ENCODE measurements at regions not wholly inside any gene's neighbourhood (a gene's known extent, or its start where the extent isn't known, plus 50 kb on each side); places are given as distances from the start of the nearest gene placed in this dataset.

- no peak overlapping the region for H3K4me3 ChIP-seq (ENCODE audit: low read depth, low read length)
- H3K36me3 ChIP-seq (ENCODE audit: control insufficient read depth, insufficient read depth, low read length) = no peaks in the 10 kb centered on the region
- H3K9ac ChIP-seq (ENCODE audit: low read depth, low read length) = no peak overlapping the region
- H3K9me3 ChIP-seq (ENCODE audit: control insufficient read depth, insufficient read depth, low read length) = no peaks in the 10 kb centered on the region
- no peaks in the 10 kb centered on the region for H3K27me3 ChIP-seq (ENCODE audit: control insufficient read depth, insufficient read depth, low read length)
- H3K4me1 ChIP-seq (ENCODE audit: control insufficient read depth, insufficient read depth, low read length) = no peaks in the 10 kb centered on the region
Measured at GRCh38 chr14:38900887-38901286, 202.1 kb downstream of the SEC23A start.

DNA sequence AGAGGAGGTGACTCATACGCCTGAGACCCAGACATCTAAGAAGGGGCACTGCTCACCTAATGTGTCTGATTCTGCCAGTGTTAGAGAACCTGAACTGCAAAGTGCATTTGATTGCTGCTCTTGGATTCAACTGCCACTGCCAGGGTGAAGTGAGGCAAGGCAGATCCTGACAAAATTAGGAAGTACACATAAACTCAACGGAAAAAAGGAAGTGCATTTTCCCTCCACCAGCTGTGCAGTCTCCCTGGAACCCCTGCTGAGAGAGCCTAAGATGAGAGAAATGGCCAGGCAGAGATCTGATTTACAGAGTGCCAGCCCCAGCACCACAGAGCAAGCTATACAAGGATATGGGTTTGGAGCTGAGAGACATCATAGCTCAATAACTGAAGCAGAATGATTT lies 215.3 kb downstream of the SEC23A start:
- H3K9ac ChIP-seq (ENCODE audit: low read depth, low read length) = no peak overlapping the region
- no peaks in the 10 kb centered on the region for H3K9me3 ChIP-seq (ENCODE audit: control insufficient read depth, insufficient read depth, low read length)
- no peaks in the 10 kb centered on the region for H3K36me3 ChIP-seq (ENCODE audit: control insufficient read depth, insufficient read depth, low read length)
- no peak overlapping the region for H3K4me3 ChIP-seq (ENCODE audit: low read depth, low read length)
- no peaks in the 10 kb centered on the region for H3K4me1 ChIP-seq (ENCODE audit: control insufficient read depth, insufficient read depth, low read length)
- H3K27me3 ChIP-seq (ENCODE audit: control insufficient read depth, insufficient read depth, low read length) = no peaks in the 10 kb centered on the region

DNA sequence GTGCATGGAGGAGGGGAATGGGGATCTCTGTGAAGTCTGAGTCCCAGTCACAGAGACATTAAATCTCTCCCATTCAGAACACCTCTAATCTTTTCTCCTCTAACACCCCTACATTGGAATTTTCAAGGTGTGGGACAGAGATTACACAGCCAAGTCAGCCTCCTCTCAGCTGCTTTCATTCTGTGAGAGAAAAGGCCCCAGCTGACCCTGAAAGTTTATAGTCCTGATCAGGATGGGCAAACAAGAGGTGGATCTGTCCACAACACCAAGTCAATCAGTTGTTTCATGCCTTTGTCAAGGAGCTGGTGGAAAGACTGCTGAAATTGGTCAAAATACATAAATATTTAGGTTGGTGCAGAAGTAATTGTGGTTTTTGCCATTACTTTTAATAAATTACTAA lies 218.9 kb downstream of the SEC23A start:
- no peak overlapping the region for H3K9ac ChIP-seq (ENCODE audit: low read depth, low read length)

GRCh38 chr14:38883127-38883526 lies 219.9 kb downstream of the SEC23A start:
- Histone ChIP-seq H3K9me3 (ENCODE audit: control insufficient read depth, insufficient read depth, low read length) (no peaks in the 10 kb centered on the region), H3K9ac (ENCODE audit: low read depth, low read length) (no peak overlapping the region), H3K4me1 (ENCODE audit: control insufficient read depth, insufficient read depth, low read length) (no peaks in the 10 kb centered on the region), H3K27me3 (ENCODE audit: control insufficient read depth, insufficient read depth, low read length) (no peaks in the 10 kb centered on the region), H3K36me3 (ENCODE audit: control insufficient read depth, insufficient read depth, low read length) (no peaks in the 10 kb centered on the region), H3K4me3 (ENCODE audit: low read depth, low read length) (no peak overlapping the region)

More for the DNA sequence above, 218.9 kb downstream of the SEC23A start:
- Histone ChIP-seq H3K4me1 (ENCODE audit: control insufficient read depth, insufficient read depth, low read length) (no peaks in the 10 kb centered on the region), H3K4me3 (ENCODE audit: low read depth, low read length) (no peak overlapping the region), H3K9me3 (ENCODE audit: control insufficient read depth, insufficient read depth, low read length) (no peaks in the 10 kb centered on the region), H3K36me3 (ENCODE audit: control insufficient read depth, insufficient read depth, low read length) (no peaks in the 10 kb centered on the region), H3K27me3 (ENCODE audit: control insufficient read depth, insufficient read depth, low read length) (no peaks in the 10 kb centered on the region)

GRCh38 chr14:38882533-38882932 lies 220.5 kb downstream of the SEC23A start:
- H3K9me3 ChIP-seq (ENCODE audit: control insufficient read depth, insufficient read depth, low read length) = no peaks in the 10 kb centered on the region
- H3K27me3 ChIP-seq (ENCODE audit: control insufficient read depth, insufficient read depth, low read length) = no peaks in the 10 kb centered on the region
- no peaks in the 10 kb centered on the region for H3K4me1 ChIP-seq (ENCODE audit: control insufficient read depth, insufficient read depth, low read length)
- H3K36me3 ChIP-seq (ENCODE audit: control insufficient read depth, insufficient read depth, low read length) = no peaks in the 10 kb centered on the region
- H3K4me3 ChIP-seq (ENCODE audit: low read depth, low read length) = no peak overlapping the region
- H3K9ac ChIP-seq (ENCODE audit: low read depth, low read length) = no peak overlapping the region

DNA sequence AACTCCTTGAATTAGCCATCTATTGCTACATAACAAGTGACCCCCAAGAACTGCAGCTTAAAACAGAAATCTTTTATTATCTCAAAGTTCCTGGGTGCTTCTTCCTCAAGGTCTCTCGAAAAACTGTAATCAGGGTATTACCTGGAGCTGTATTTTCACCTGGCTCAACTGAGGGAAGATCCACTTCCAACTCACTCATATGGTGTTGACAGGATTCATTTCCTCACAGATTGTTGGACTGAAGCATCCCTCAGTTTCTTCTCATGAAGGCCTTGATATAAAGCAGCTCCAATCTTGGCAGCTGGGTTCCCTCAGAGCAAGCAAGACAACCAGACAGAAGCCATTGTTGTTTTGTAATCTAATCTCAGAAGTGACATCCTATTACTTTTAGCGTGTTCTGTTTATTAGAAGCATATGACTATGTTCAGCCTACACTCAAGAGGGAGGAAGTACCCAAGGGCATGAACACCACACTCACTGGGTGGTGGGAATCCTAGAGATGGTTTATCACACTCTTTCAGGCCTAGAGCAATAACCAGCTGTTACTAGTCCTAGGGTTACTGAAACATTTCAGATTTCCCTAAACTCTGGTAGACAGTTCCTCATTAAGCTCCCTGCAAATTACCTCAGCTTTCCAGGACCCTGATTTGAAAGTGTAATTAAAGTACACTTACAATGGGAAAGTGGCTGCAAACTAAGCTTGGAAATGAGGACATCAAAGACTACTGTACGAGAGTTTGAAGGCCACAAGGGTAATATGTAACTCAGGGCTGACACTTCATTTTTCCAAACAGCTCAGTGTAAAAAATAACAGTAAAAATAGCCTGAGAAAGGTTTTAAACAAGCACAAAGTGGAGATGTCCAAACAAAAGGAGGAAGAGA lies 222.2 kb downstream of the SEC23A start:
- H3K36me3 ChIP-seq (ENCODE audit: control insufficient read depth, insufficient read depth, low read length) = no peaks in the 10 kb centered on the region
- no peaks in the 10 kb centered on the region for H3K9me3 ChIP-seq (ENCODE audit: control insufficient read depth, insufficient read depth, low read length)
- no peak overlapping the region for H3K9ac ChIP-seq (ENCODE audit: low read depth, low read length)
- H3K27me3 ChIP-seq (ENCODE audit: control insufficient read depth, insufficient read depth, low read length) = no peaks in the 10 kb centered on the region
- no peaks in the 10 kb centered on the region for H3K4me1 ChIP-seq (ENCODE audit: control insufficient read depth, insufficient read depth, low read length)
- no peak overlapping the region for H3K4me3 ChIP-seq (ENCODE audit: low read depth, low read length)

GRCh38 chr14:38877744-38878388 lies 225.2 kb downstream of the SEC23A start:
- no peaks in the 10 kb centered on the region for H3K4me1 ChIP-seq (ENCODE audit: control insufficient read depth, insufficient read depth, low read length)
- no peaks in the 10 kb centered on the region for H3K9me3 ChIP-seq (ENCODE audit: control insufficient read depth, insufficient read depth, low read length)
- H3K4me3 ChIP-seq (ENCODE audit: low read depth, low read length) = no peak overlapping the region
- no peak overlapping the region for H3K9ac ChIP-seq (ENCODE audit: low read depth, low read length)
- no peaks in the 10 kb centered on the region for H3K36me3 ChIP-seq (ENCODE audit: control insufficient read depth, insufficient read depth, low read length)
- H3K27me3 ChIP-seq (ENCODE audit: control insufficient read depth, insufficient read depth, low read length) = no peaks in the 10 kb centered on the region

DNA sequence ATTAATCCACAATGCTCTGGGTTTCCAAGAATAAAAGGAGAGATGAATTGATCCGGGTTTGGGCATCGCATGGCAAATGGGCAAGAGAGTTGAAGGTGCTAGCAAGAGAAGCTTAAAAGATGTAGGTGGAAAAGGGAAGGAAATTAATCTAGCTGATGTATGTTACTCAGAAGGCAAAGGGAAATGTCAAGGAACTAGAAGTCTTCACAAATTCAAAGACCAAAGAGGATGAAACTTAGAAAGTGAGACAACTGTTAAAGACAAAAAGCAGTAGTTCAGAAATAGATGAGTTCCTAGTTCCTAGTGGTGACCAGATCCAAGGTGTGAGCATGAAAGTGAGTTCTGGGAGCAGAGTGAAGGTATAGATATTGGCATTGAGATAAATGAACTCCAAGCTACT lies 228.3 kb downstream of the SEC23A start:
- Histone ChIP-seq H3K27me3 (ENCODE audit: control insufficient read depth, insufficient read depth, low read length) (no peaks in the 10 kb centered on the region), H3K36me3 (ENCODE audit: control insufficient read depth, insufficient read depth, low read length) (no peaks in the 10 kb centered on the region), H3K4me1 (ENCODE audit: control insufficient read depth, insufficient read depth, low read length) (no peaks in the 10 kb centered on the region), H3K9me3 (ENCODE audit: control insufficient read depth, insufficient read depth, low read length) (no peaks in the 10 kb centered on the region), H3K4me3 (ENCODE audit: low read depth, low read length) (no peak overlapping the region), H3K9ac (ENCODE audit: low read depth, low read length) (no peak overlapping the region)

DNA sequence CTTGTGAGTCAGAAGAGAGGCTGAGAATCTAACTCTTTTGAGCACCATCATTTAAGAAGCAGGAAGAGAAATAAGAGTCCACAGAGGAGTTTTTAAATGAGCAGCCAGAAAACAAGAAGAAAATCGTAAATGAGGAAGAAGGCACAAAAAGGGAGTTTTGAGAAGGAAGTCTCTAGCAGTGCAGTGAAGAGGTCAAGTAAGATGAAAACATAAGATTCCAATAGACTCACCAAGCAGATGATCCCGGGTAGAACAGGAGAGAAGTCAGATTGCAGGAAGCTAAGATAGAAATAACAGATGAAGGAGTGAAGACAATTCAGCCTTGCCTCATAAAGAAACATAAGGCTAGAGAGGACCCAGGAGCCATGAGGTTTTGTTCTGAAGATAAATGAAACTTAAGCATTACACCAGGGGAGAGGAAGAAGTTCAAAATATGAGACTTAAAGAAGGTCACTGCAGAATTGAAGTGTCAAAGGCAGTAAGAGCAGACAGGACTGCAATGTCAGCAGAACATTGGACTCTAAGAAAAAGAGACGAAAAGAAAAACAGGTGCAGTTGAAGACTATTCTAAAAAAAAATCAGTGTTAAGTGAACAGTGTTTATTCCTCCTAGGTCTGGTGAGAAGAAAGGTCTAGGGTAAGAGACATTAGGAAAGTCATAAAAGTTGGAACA lies 229.0 kb downstream of the SEC23A start:
- H3K4me3 ChIP-seq (ENCODE audit: low read depth, low read length) = no peak overlapping the region
- no peak overlapping the region for H3K9ac ChIP-seq (ENCODE audit: low read depth, low read length)
- no peaks in the 10 kb centered on the region for H3K27me3 ChIP-seq (ENCODE audit: control insufficient read depth, insufficient read depth, low read length)
- H3K9me3 ChIP-seq (ENCODE audit: control insufficient read depth, insufficient read depth, low read length) = no peaks in the 10 kb centered on the region
- H3K4me1 ChIP-seq (ENCODE audit: control insufficient read depth, insufficient read depth, low read length) = no peaks in the 10 kb centered on the region
- H3K36me3 ChIP-seq (ENCODE audit: control insufficient read depth, insufficient read depth, low read length) = no peaks in the 10 kb centered on the region

DNA sequence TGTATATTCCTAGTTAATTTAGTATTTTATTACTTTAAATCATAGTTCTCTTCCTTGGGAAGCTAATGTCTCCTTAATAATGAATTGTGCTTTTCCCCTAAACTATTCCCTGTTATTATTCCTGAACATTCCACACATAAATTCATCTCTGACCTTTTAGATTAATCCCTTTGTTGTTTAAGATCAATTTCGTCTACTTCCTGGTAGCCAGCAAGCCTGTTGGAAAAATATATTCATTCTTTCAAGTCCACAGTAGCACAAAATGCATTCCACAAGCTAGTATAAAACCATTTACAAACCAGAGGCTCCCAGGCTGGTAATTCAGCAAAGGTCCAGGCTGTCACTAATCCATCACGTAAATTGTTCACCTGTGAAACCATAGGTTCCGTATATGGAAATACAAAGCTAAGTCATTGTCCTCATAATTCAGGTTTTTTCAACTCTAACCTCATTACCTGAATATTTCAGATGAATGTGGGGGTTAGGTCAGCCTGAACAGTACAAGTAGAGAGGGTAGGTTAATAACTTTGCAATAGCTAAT lies 232.7 kb downstream of the SEC23A start:
- H3K4me3 ChIP-seq (ENCODE audit: low read depth, low read length) = no peak overlapping the region
- H3K9me3 ChIP-seq (ENCODE audit: control insufficient read depth, insufficient read depth, low read length) = no peaks in the 10 kb centered on the region
- H3K27me3 ChIP-seq (ENCODE audit: control insufficient read depth, insufficient read depth, low read length) = no peaks in the 10 kb centered on the region
- H3K9ac ChIP-seq (ENCODE audit: low read depth, low read length) = no peak overlapping the region
- no peaks in the 10 kb centered on the region for H3K36me3 ChIP-seq (ENCODE audit: control insufficient read depth, insufficient read depth, low read length)
- H3K4me1 ChIP-seq (ENCODE audit: control insufficient read depth, insufficient read depth, low read length) = no peaks in the 10 kb centered on the region

GRCh38 chr14:38868399-38869290 lies 234.4 kb downstream of the SEC23A start:
- no peaks in the 10 kb centered on the region for H3K36me3 ChIP-seq (ENCODE audit: control insufficient read depth, insufficient read depth, low read length)
- H3K9ac ChIP-seq (ENCODE audit: low read depth, low read length) = no peak overlapping the region
- H3K4me1 ChIP-seq (ENCODE audit: control insufficient read depth, insufficient read depth, low read length) = no peaks in the 10 kb centered on the region
- H3K4me3 ChIP-seq (ENCODE audit: low read depth, low read length) = no peak overlapping the region
- H3K27me3 ChIP-seq (ENCODE audit: control insufficient read depth, insufficient read depth, low read length) = no peaks in the 10 kb centered on the region
- no peaks in the 10 kb centered on the region for H3K9me3 ChIP-seq (ENCODE audit: control insufficient read depth, insufficient read depth, low read length)

Measured in iPS-15b (cell line).